ENCODE measurements at regions not wholly inside any gene's neighbourhood (a gene's known extent, or its start where the extent isn't known, plus 50 kb on each side); places are given as distances from the start of the nearest gene placed in this dataset.

GRCh38 chr4:132901224-132901623, 247.9 kb upstream of the PCDH10 start:
- no peak for ATAC-seq

GRCh38 chr4:132910229-132910748, 238.8 kb upstream of the PCDH10 start:
- ATAC-seq = no peak

- ATAC-seq = no peak
Observed at GRCh38 chr4:132918096-132918495, 231.0 kb upstream of the PCDH10 start.

- ATAC-seq = no peak
Observed at GRCh38 chr4:132923516-132923915, 225.6 kb upstream of the PCDH10 start.

GRCh38 chr4:132934911-132935310, 214.2 kb upstream of the PCDH10 start:
- ATAC-seq = no peak

- no peak for ATAC-seq
Observed at GRCh38 chr4:132955146-132955545, 193.9 kb upstream of the PCDH10 start.

- ATAC-seq = no peak
Observed at GRCh38 chr4:132956962-132957361, 192.1 kb upstream of the PCDH10 start.

GRCh38 chr4:132958457-132959263, 190.4 kb upstream of the PCDH10 start:
- no peak for ATAC-seq

GRCh38 chr4:132981611-132982010, 167.5 kb upstream of the PCDH10 start:
- no peak for ATAC-seq

- ATAC-seq = no peak
Observed at GRCh38 chr4:132982151-132982550, 166.9 kb upstream of the PCDH10 start.

GRCh38 chr4:132991111-132991510, 158.0 kb upstream of the PCDH10 start:
- no peak for ATAC-seq

GRCh38 chr4:132992686-132993085, 156.4 kb upstream of the PCDH10 start:
- no peak for ATAC-seq

GRCh38 chr4:132998585-132999230, 150.4 kb upstream of the PCDH10 start:
- ATAC-seq = no peak

- ATAC-seq = no peak
Observed at GRCh38 chr4:133000012-133000411, 149.1 kb upstream of the PCDH10 start.

GRCh38 chr4:133003169-133003568, 145.9 kb upstream of the PCDH10 start:
- ATAC-seq = no peak

GRCh38 chr4:133014473-133015135, 134.5 kb upstream of the PCDH10 start:
- ATAC-seq = no peak

GRCh38 chr4:133045288-133045687, 103.8 kb upstream of the PCDH10 start:
- ATAC-seq = no peak

GRCh38 chr4:133046156-133046555, 102.9 kb upstream of the PCDH10 start:
- ATAC-seq = no peak

- ATAC-seq = no peak
Observed at GRCh38 chr4:133058701-133059100, 90.4 kb upstream of the PCDH10 start.

- ATAC-seq = no peak
Observed at GRCh38 chr4:133059117-133059516, 90.0 kb upstream of the PCDH10 start.

GRCh38 chr4:133062851-133063250, 86.2 kb upstream of the PCDH10 start:
- no peak for ATAC-seq

- no peak for ATAC-seq
Observed at GRCh38 chr4:133068083-133068482, 81.0 kb upstream of the PCDH10 start.

- no peak for ATAC-seq
Observed at GRCh38 chr4:133081246-133081645, 67.8 kb upstream of the PCDH10 start.

GRCh38 chr4:133084421-133084820, 64.7 kb upstream of the PCDH10 start:
- no peak for ATAC-seq
